HepG2 (cell line): ENCODE measurements at regions not wholly inside any gene's neighbourhood (a gene's known extent, or its start where the extent isn't known, plus 50 kb on each side); places are given as distances from the start of the nearest gene placed in this dataset.
A peak's percentile ranks its signal among the peaks of the same experiment; 100 is the strongest.

Experiments used
- GMEB1 ChIP-seq: sonication (generic); formaldehyde crosslinking; IDR thresholded peaks from 2 replicates; pipeline ENCODE4 v1.5.1; 2020; ENCODE audit warnings: missing genetic modification reagents, mild to moderate bottlenecking, borderline replicate concordance
- HMGXB4 ChIP-seq, 2 experiments: sonication (generic) in 1 of 2; formaldehyde crosslinking in 1 of 2; IDR thresholded peaks; 2 replicates each; pipeline versions ENCODE4 v1.4.0 to v1.6.1; 2018 to 2020; ENCODE audit warnings: missing genetic modification reagents in 2 of 2, borderline replicate concordance in 1 of 2, low read depth in 1 of 2, mild to moderate bottlenecking in 1 of 2, missing biosample characterization in 1 of 2
- MAFF ChIP-seq: IDR thresholded peaks from 2 replicates; pipeline ENCODE4 v1.6.1; 2011; ENCODE audit warnings: low read depth, low read length, improper control_type of control experiment
- NR2C2 ChIP-seq: sonication (generic); formaldehyde crosslinking; IDR thresholded peaks from 2 replicates; pipeline ENCODE4 v1.4.0; 2020; ENCODE audit warnings: missing genetic modification reagents, mild to moderate bottlenecking, moderate library complexity, borderline replicate concordance
- TAF1 ChIP-seq: sonication (generic); formaldehyde crosslinking; IDR thresholded peaks from 2 replicates; pipeline ENCODE4 v1.4.0; 2020; ENCODE audit warnings: missing genetic modification reagents
- TFE3 ChIP-seq: IDR thresholded peaks from 2 replicates; pipeline ENCODE4 v1.6.1; 2016
- TGIF2 ChIP-seq: IDR thresholded peaks from 2 replicates; pipeline ENCODE4 v1.6.1; 2016; ENCODE audit warnings: control low read depth, missing compliant biosample characterization
- THAP7 ChIP-seq: sonication (generic); formaldehyde crosslinking; IDR thresholded peaks from 2 replicates; pipeline ENCODE4 v1.8.1; 2023; ENCODE audit warnings: mild to moderate bottlenecking, missing genetic modification reagents
- TP53 ChIP-seq: sonication (generic); formaldehyde crosslinking; conservative IDR thresholded peaks from 2 replicates; pipeline ENCODE4 v1.4.0; 2020; ENCODE audit warnings: missing genetic modification reagents

- TF ChIP-seq THAP7 (CRISPR knock-in tag) (no peak), NR2C2 (no peak), GMEB1 (CRISPR knock-in tag) (no peak), TP53 (CRISPR knock-in tag) (no peak), MAFF (peak; percentile 56; the same call in 1 of the 2 replicates), TGIF2 (CRISPR knock-in tag) (no peak), TAF1 (no peak), HMGXB4 (CRISPR knock-in tag; IDR thresholded peaks at IDR 0.05; ENCODE audit: borderline replicate concordance in 1 of 2, low read depth in 1 of 2) (no peak), TFE3 (no peak)
Observed at GRCh38 chr3:84679211-84679610, 279.6 kb upstream of the CADM2 start.
